IMR-90 (cell line): ENCODE measurements at regions not wholly inside any gene's neighbourhood (a gene's known extent, or its start where the extent isn't known, plus 50 kb on each side); places are given as distances from the start of the nearest gene placed in this dataset.
A peak's percentile ranks its signal among the peaks of the same experiment; 100 is the strongest.

Experiments
- ATAC-seq: fragments of 200-7000 bp; cut with Tn5 transposase; 2 replicates; pipeline ENCODE4 v1.9.1; 2020; ENCODE audit warnings: low read depth, mild to moderate bottlenecking, moderate library complexity
- BruUV-seq: library from RNA; stranded (reverse); fragments of 400-500 nt; replicated peaks from 2 replicates; lab custom pipeline; 2021; lab: Mats Ljungman, UMichigan
- CTCF ChIA-PET: fragments of 300-600 bp; formaldehyde crosslinking; extraction: SDS; loops from one replicate; lab custom pipeline; 2021; ENCODE audit warnings: antibody characterized with exemption; lab: Yijun Ruan, JAX
- POLR2A ChIA-PET: fragments of 300-600 bp; sonication (Branson Sonifier 250); formaldehyde crosslinking; loops from one replicate; lab custom pipeline; 2022; ENCODE audit warnings: antibody characterized with exemption; ENCODE audit not compliant: unreplicated experiment; lab: Charles Lee
- DNase-seq: peaks from one replicate; pipeline ENCODE4 v3.0.0; 2013
- H2AFZ ChIP-seq: replicated peaks from 2 replicates; pipeline ENCODE3; 2013; ENCODE audit warnings: low read length, mild to moderate bottlenecking; ENCODE audit not compliant: poor library complexity
- H2AK5ac ChIP-seq: 2 replicates; pipeline ENCODE4 v1.6.1; 2013; ENCODE audit warnings: low read depth, low read length, inconsistent platforms
- H2AK9ac ChIP-seq: replicated peaks from 2 replicates; pipeline ENCODE3; 2013; ENCODE audit warnings: mild to moderate bottlenecking, low read depth, low read length, moderate library complexity; ENCODE audit not compliant: poor library complexity
- H2BK120ac ChIP-seq: 2 replicates; pipeline ENCODE4 v1.6.1; 2013; ENCODE audit warnings: low read depth, low read length, inconsistent platforms
- H2BK15ac ChIP-seq: 3 replicates; pipeline ENCODE4 v1.6.1; 2013; ENCODE audit warnings: low read depth, low read length, inconsistent platforms
- H2BK20ac ChIP-seq: 2 replicates; pipeline ENCODE4 v1.6.1; 2013; ENCODE audit warnings: low read depth, mild to moderate bottlenecking, inconsistent platforms, low read length, moderate library complexity
- H2BK5ac ChIP-seq: 2 replicates; pipeline ENCODE4 v1.6.1; 2013; ENCODE audit warnings: mild to moderate bottlenecking, low read depth, low read length, inconsistent platforms; ENCODE audit not compliant: poor library complexity, severe bottlenecking
- H3K14ac ChIP-seq: replicated peaks from 2 replicates; pipeline ENCODE4 v1.6.1; 2013; ENCODE audit warnings: low read depth, low read length, inconsistent platforms
- H3K18ac ChIP-seq: 2 replicates; pipeline ENCODE4 v1.6.1; 2013; ENCODE audit warnings: low read depth, low read length, control low read depth
- H3K23ac ChIP-seq: 2 replicates; pipeline ENCODE4 v1.6.1; 2013; ENCODE audit warnings: low read depth, low read length, inconsistent platforms
- H3K27ac ChIP-seq: 2 replicates; pipeline ENCODE4 v1.5.1; 2013; ENCODE audit warnings: mild to moderate bottlenecking, control low read depth, low read length; ENCODE audit not compliant: insufficient read depth
- H3K27me3 ChIP-seq: 2 replicates; pipeline ENCODE4 v1.6.1; 2013; ENCODE audit warnings: low read length; ENCODE audit not compliant: control insufficient read depth, insufficient read depth
- H3K36me3 ChIP-seq: 2 replicates; pipeline ENCODE4 v1.6.1; 2013; ENCODE audit warnings: low read length, mixed read lengths; ENCODE audit not compliant: control insufficient read depth, insufficient read depth
- H3K4ac ChIP-seq: 2 replicates; pipeline ENCODE4 v1.6.1; 2013; ENCODE audit warnings: low read depth, low read length, inconsistent platforms
- H3K4me1 ChIP-seq: 2 replicates; pipeline ENCODE4 v1.6.1; 2013; ENCODE audit warnings: low read length, mixed read lengths; ENCODE audit not compliant: control insufficient read depth, insufficient read depth
- H3K4me2 ChIP-seq: 2 replicates; pipeline ENCODE4 v1.6.1; 2013; ENCODE audit warnings: low read depth, mild to moderate bottlenecking, control low read depth, low read length, moderate library complexity
- H3K4me3 ChIP-seq: 2 replicates; pipeline ENCODE4 v1.5.1; 2013; ENCODE audit warnings: low read depth, mild to moderate bottlenecking, control low read depth, low read length, moderate library complexity; ENCODE audit not compliant: insufficient read depth
- H3K56ac ChIP-seq: 2 replicates; pipeline ENCODE4 v1.6.1; 2013; ENCODE audit warnings: low read length, inconsistent platforms; ENCODE audit not compliant: insufficient read depth; ENCODE audit errors: extremely low read depth
- H3K79me1 ChIP-seq, 2 experiments: 2 replicates each; pipeline ENCODE4 v1.6.1; 2013; ENCODE audit warnings: low read length in 2 of 2, inconsistent platforms in 1 of 2, low read depth in 1 of 2
- H3K9ac ChIP-seq: 2 replicates; pipeline ENCODE4 v1.6.1; 2013; ENCODE audit warnings: low read depth, low read length, control low read depth
- H3K9me1 ChIP-seq: 2 replicates; pipeline ENCODE4 v1.6.1; 2013; ENCODE audit warnings: low read length, inconsistent platforms; ENCODE audit not compliant: insufficient read depth
- H3K9me3 ChIP-seq: 2 replicates; pipeline ENCODE4 v1.6.1; 2013; ENCODE audit warnings: low read length; ENCODE audit not compliant: control insufficient read depth, insufficient read depth
- H4K20me1 ChIP-seq: 2 replicates; pipeline ENCODE4 v1.6.1; 2013; ENCODE audit warnings: low read length, inconsistent platforms; ENCODE audit not compliant: insufficient read depth
- H4K5ac ChIP-seq: 2 replicates; pipeline ENCODE4 v1.6.1; 2013; ENCODE audit warnings: mild to moderate bottlenecking, low read depth, low read length, control low read depth
- H4K8ac ChIP-seq, 2 experiments: 2 replicates each; pipeline ENCODE4 v1.6.1; 2013; ENCODE audit warnings: low read depth in 2 of 2, low read length in 2 of 2, control low read depth in 1 of 2, inconsistent platforms in 1 of 2
- H4K91ac ChIP-seq: 2 replicates; pipeline ENCODE4 v1.6.1; 2013; ENCODE audit warnings: low read depth, low read length, inconsistent platforms; ENCODE audit not compliant: insufficient read depth
- BHLHE40 ChIP-seq: fragments of 150-350 bp; IDR thresholded peaks from 2 replicates; pipeline ENCODE4 v1.6.1; 2016; ENCODE audit warnings: mild to moderate bottlenecking, low read depth, low read length
- CEBPB ChIP-seq: IDR thresholded peaks from 2 replicates; pipeline ENCODE4 v1.6.1; 2012; ENCODE audit warnings: low read depth, low read length, improper control_type of control experiment
- CHD1 ChIP-seq: IDR thresholded peaks from 2 replicates; pipeline ENCODE4 v1.6.1; 2012; ENCODE audit warnings: low read depth, low read length, improper control_type of control experiment
- CTCF ChIP-seq: conservative IDR thresholded peaks from 2 replicates; pipeline ENCODE4 v1.5.1; 2012; ENCODE audit warnings: mild to moderate bottlenecking, low read depth, low read length, improper control_type of control experiment
- ELK1 ChIP-seq: fragments of 150-350 bp; IDR thresholded peaks from 2 replicates; pipeline ENCODE4 v1.6.1; 2016; ENCODE audit warnings: low read depth, mild to moderate bottlenecking, low read length, moderate library complexity, borderline replicate concordance
- MAFK ChIP-seq: IDR thresholded peaks from 2 replicates; pipeline ENCODE4 v1.6.1; 2012; ENCODE audit warnings: low read depth, low read length, improper control_type of control experiment
- NFE2L2 ChIP-seq: fragments of 150-350 bp; IDR thresholded peaks from 2 replicates; pipeline ENCODE4 v1.6.1; 2016; ENCODE audit warnings: low read depth, mild to moderate bottlenecking, low read length
- RAD21 ChIP-seq: IDR thresholded peaks from 2 replicates; pipeline ENCODE4 v1.6.1; 2012; ENCODE audit warnings: low read length, improper control_type of control experiment
- RCOR1 ChIP-seq: IDR thresholded peaks from 2 replicates; pipeline ENCODE4 v1.6.1; 2012; ENCODE audit warnings: mild to moderate bottlenecking, low read length, improper control_type of control experiment; ENCODE audit not compliant: insufficient replicate concordance
- WGBS, 2 experiments: methylation state at CpG; one replicate each; pipeline versions ENCODE4 v1.1.5 to v1.1.7; 2013; ENCODE audit warnings: missing lambda C conversion rate in 2 of 2; ENCODE audit not compliant: insufficient read length in 1 of 2; ENCODE audit errors: extremely low coverage in 2 of 2; 5-methylcytosine and 5-hydroxymethylcytosine counted together
- dilution Hi-C: fragments of 300-500 bp; cut with HindIII; formaldehyde crosslinking; loops from one replicate; pipeline ENCODE4 v1.14.3; 2018; ENCODE audit warnings: low sequenced_read_pairs; ENCODE audit not compliant: unreplicated experiment
- in situ Hi-C: fragments of 300-500 bp; cut with MboI; formaldehyde crosslinking; loops from 3 replicates; pipeline ENCODE4 v1.14.3; 2019; ENCODE audit warnings: low sequenced_read_pairs, inconsistent platforms, mixed read lengths
- intact Hi-C: fragments of 100-400 bp; cut with micrococcal nuclease; formaldehyde crosslinking; loops from 2 replicates; pipeline ENCODE4 v1.10.0; 2022

GRCh38 chr18:68150961-68151360 lies 563.9 kb downstream of the TMX3 start:
- no peak overlapping the region for H2BK15ac ChIP-seq
- H3K9me1 ChIP-seq: no peaks in the 10 kb centered on the region
- POLR2A ChIA-PET: no interaction called here
- H4K5ac ChIP-seq: no peak overlapping the region
- H3K4me1 ChIP-seq: no peaks in the 10 kb centered on the region; the same call in 1 of the 2 replicates
- H4K8ac ChIP-seq: peak overlapping the region in 1 of 2 experiments; percentile 21; a peak in 1 of 4 replicates
- no peak overlapping the region for H3K18ac ChIP-seq
- dilution Hi-C loops: no loop called here
- no peak overlapping the region for H2BK20ac ChIP-seq
- no peak overlapping the region for H2BK120ac ChIP-seq
- in situ Hi-C loops: no loop called here
- no peak overlapping the region for H3K27ac ChIP-seq
- DNase-seq (no peak), ATAC-seq (no peak)
- no peak overlapping the region for H3K9ac ChIP-seq
- no peak overlapping the region for H3K4me2 ChIP-seq
- TF ChIP-seq NFE2L2: no peak
- no peak for TF ChIP-seq CHD1
- no peak for TF ChIP-seq RAD21
- no peak for TF ChIP-seq BHLHE40
- no peak for TF ChIP-seq MAFK
- TF ChIP-seq RCOR1: no peak
- no peak for TF ChIP-seq CTCF
- TF ChIP-seq CEBPB: no peak
- no peak for TF ChIP-seq ELK1
- no peak overlapping the region for H3K14ac ChIP-seq
- no peaks in the 10 kb centered on the region for H3K36me3 ChIP-seq
- no peaks in the 10 kb centered on the region for H3K79me1 ChIP-seq
- CTCF ChIA-PET: no interaction called here
- WGBS, 2 experiments: no CpG with 5 or more reads among the region's 2 CpGs
- no peaks in the 10 kb centered on the region for H4K20me1 ChIP-seq
- H2AFZ ChIP-seq: no peak overlapping the region
- no peak overlapping the region for H3K23ac ChIP-seq
- no peaks in the 10 kb centered on the region for H3K27me3 ChIP-seq
- H3K9me3 ChIP-seq: no peaks in the 10 kb centered on the region
- no peak overlapping the region for H2AK5ac ChIP-seq
- intact Hi-C loops: no loop called here
- no peak overlapping the region for H3K4ac ChIP-seq
- BruUV-seq: no TSS peak
- no peak overlapping the region for H2AK9ac ChIP-seq
- H4K91ac ChIP-seq: no peak overlapping the region
- no peak overlapping the region for H3K4me3 ChIP-seq
- H3K56ac ChIP-seq: no peak overlapping the region
- no peak overlapping the region for H2BK5ac ChIP-seq
